A673 (cell line): ENCODE measurements at regions not wholly inside any gene's neighbourhood (a gene's known extent, or its start where the extent isn't known, plus 50 kb on each side); places are given as distances from the start of the nearest gene placed in this dataset.

Experiments used
- EZH2 ChIP-seq: fragments of 200-600 bp; sonication (generic); IDR thresholded peaks from 2 replicates; pipeline ENCODE4 v1.6.1; 2017; ENCODE audit warnings: borderline replicate concordance, low read depth, mild to moderate bottlenecking, mixed read lengths, antibody characterized with exemption, low read length; ENCODE audit not compliant: poor library complexity, severe bottlenecking
- TF ChIP-seq, protein P1 (sequence below): fragments of 300-800, 200-600 bp; sonication (generic); conservative IDR thresholded peaks from 2 replicates; pipeline ENCODE4 v1.5.1; 2017; ENCODE audit warnings: low read depth, mild to moderate bottlenecking, antibody characterized with exemption, low read length, moderate library complexity, mixed read lengths

DNA sequence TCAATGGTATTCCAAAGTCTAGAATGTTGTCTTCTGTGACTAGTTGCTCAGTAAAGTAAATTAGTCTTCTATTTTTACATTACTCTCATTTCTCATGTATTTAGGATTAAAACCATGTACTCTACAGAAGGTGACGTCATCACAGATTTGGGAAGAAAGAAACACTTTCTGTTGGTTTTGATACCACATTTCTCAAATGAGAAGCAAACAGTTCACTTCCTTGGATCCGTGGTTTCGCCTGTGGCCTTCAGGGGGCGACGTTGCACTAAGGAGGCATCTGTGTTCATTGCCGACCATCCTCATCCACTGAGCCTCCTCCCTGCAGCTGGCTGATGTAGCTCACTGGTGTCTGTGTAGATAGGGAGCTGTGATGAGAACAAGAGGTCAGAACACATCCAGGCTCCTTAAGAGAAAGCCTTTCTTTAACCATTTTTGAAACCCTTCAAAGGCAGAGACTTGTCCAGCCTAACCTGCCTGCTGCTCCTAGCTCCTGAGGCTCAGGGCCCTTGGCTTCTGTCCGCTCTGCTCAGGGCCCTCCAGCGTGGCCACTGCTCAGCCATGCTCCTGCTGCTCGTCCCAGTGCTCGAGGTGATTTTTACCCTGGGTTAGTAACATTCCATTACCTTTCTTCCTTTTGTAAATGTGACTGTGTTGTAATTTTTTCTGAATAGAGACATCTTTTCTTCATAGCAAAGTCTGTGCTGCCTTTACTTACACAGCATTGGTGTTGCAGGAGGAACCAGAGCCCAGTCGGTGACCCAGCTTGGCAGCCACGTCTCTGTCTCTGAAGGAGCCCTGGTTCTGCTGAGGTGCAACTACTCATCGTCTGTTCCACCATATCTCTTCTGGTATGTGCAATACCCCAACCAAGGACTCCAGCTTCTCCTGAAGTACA lies 220.6 kb upstream of the OR4E1 start:
- TF ChIP-seq, protein P1, sequence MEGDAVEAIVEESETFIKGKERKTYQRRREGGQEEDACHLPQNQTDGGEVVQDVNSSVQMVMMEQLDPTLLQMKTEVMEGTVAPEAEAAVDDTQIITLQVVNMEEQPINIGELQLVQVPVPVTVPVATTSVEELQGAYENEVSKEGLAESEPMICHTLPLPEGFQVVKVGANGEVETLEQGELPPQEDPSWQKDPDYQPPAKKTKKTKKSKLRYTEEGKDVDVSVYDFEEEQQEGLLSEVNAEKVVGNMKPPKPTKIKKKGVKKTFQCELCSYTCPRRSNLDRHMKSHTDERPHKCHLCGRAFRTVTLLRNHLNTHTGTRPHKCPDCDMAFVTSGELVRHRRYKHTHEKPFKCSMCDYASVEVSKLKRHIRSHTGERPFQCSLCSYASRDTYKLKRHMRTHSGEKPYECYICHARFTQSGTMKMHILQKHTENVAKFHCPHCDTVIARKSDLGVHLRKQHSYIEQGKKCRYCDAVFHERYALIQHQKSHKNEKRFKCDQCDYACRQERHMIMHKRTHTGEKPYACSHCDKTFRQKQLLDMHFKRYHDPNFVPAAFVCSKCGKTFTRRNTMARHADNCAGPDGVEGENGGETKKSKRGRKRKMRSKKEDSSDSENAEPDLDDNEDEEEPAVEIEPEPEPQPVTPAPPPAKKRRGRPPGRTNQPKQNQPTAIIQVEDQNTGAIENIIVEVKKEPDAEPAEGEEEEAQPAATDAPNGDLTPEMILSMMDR = peak; percentile 73
- TF ChIP-seq EZH2 = no peak
